Natural killer cell treated with Interleukin-12 subunit alpha and Interleukin-12 subunit beta and Interleukin-15 and Interleukin-18, amount 100 ng/mL, for 72 hours (primary cell): ENCODE measurements at regions not wholly inside any gene's neighbourhood (a gene's known extent, or its start where the extent isn't known, plus 50 kb on each side); places are given as distances from the start of the nearest gene placed in this dataset.

Source experiments
- ATAC-seq, 2 donors: fragments of 150-1000 bp; cut with Tn5 transposase in 1 of 2; sonication (Bioruptor Pico), chemical (Tn5 transposase) in 1 of 2; 2 replicates each; pipeline ENCODE4 v1.10.0; 2021
- DNase-seq: peaks from one replicate; pipeline ENCODE4 v3.0.0; 2022; ENCODE audit warnings: low spot score
- H3K27ac Mint-ChIP-seq, 2 donors: 1 replicate in 1 of 2; 2 replicates in 1 of 2; pipeline ENCODE4 v1.8.0; 2022; ENCODE audit warnings: mixed read lengths in 2 of 2, mild to moderate bottlenecking in 1 of 2, moderate library complexity in 1 of 2
- H3K27me3 Mint-ChIP-seq, 2 donors: 1 replicate in 1 of 2; 2 replicates in 1 of 2; pipeline ENCODE4 v1.8.0; 2022; ENCODE audit warnings: mixed read lengths in 2 of 2
- H3K36me3 Mint-ChIP-seq: one replicate; pipeline ENCODE4 v1.8.0; 2022; ENCODE audit warnings: mixed read lengths
- H3K4me1 Mint-ChIP-seq, 2 donors: 1 replicate in 1 of 2; 2 replicates in 1 of 2; pipeline ENCODE4 v1.8.0; 2022; ENCODE audit warnings: low read depth in 2 of 2, mixed read lengths in 2 of 2, mild to moderate bottlenecking in 1 of 2
- H3K4me3 Mint-ChIP-seq: one replicate; pipeline ENCODE4 v1.8.0; 2022; ENCODE audit warnings: mixed read lengths
- H3K9me3 Mint-ChIP-seq: 2 replicates; pipeline ENCODE4 v1.8.0; 2022; ENCODE audit warnings: mixed read lengths

DNA sequence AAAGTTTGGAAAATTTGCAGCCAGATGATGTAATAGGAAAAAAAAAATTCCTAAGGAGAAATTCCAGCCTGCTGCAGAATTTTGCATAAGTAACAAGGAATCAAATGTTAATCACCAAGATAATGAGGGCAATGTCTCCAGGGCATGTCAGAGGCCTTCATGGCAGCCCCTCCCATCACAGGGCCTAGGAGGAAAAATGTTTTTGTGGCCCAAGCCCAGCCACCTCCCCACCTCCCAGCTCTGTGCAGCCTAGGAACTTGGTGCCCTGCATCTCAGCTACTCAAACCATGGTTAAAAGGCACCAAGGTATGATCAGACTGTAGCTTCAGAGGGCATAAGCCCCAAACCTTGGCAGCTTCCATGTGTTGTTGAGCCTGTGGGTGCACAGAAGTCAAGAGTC is 704.7 kb upstream of the ROBO1 start:
- ATAC-seq (no peak), DNase-seq (no peak)
- Mint-ChIP-seq H3K27ac (no peak overlapping the region), H3K4me1 (no peaks in the 10 kb centered on the region), H3K4me3 (no peak overlapping the region), H3K36me3 (no peaks in the 10 kb centered on the region), H3K9me3 (peaks cover 16% of the 10 kb centered on the region), H3K27me3 (no peaks in the 10 kb centered on the region)

GRCh38 chr3:80470433-80470832 is 702.6 kb upstream of the ROBO1 start:
- Mint-ChIP-seq H3K4me1 (no peaks in the 10 kb centered on the region), H3K27ac (no peak overlapping the region), H3K9me3 (peaks cover 24% of the 10 kb centered on the region), H3K36me3 (peaks cover 6% of the 10 kb centered on the region), H3K27me3 (no peaks in the 10 kb centered on the region), H3K4me3 (no peak overlapping the region)
- ATAC-seq = no peak
- no peak for DNase-seq

DNA sequence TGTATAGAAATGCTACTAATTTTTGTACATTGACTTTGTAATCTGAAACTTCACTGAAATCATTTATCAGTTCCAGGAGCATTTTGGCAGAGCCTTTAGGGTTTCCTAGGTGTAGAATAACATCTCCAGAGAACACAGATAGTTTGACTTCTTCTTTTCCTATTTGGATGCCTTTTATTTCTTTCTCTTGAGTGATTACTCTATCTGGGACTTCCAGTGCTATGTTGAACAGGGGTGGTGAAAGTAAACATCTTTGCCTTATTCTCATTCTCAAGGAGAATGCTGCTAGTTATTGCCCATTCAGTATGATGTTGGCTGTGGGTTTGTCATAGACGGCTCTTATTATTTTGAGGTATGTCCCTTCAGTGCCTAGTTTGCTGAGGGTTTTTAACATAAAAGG is 697.9 kb upstream of the ROBO1 start:
- no peaks in the 10 kb centered on the region for H3K4me1 Mint-ChIP-seq
- H3K36me3 Mint-ChIP-seq = peaks cover 9% of the 10 kb centered on the region
- no peak overlapping the region for H3K27ac Mint-ChIP-seq
- ATAC-seq = no peak
- DNase-seq = no peak
- peaks cover 23% of the 10 kb centered on the region for H3K9me3 Mint-ChIP-seq
- H3K27me3 Mint-ChIP-seq = no peaks in the 10 kb centered on the region
- no peak overlapping the region for H3K4me3 Mint-ChIP-seq

DNA sequence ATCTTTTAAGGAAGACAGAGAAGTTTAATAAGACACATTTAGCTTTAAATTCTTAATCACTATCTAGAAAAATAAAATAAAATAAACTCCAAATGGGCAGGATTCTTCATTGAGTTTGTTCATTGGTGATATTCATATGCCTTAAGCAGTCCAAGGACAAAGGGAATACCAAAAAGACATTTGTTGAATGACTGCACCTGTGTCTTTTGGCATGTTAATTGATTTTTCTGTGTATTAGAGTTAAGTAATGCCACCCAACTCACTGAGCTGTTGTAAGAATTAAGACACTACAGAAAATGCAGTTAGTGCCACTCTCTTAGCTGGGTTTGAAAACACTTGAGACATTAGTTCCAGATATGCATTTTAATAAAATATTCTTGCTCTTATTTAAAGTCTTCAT is 683.6 kb upstream of the ROBO1 start:
- no peak for DNase-seq
- no peak for ATAC-seq
- Mint-ChIP-seq H3K4me1 (no peaks in the 10 kb centered on the region), H3K27ac (no peak overlapping the region), H3K36me3 (no peaks in the 10 kb centered on the region), H3K4me3 (no peak overlapping the region), H3K27me3 (no peaks in the 10 kb centered on the region), H3K9me3 (no peaks in the 10 kb centered on the region)

- Mint-ChIP-seq H3K27me3 (no peaks in the 10 kb centered on the region), H3K9me3 (peaks cover 3% of the 10 kb centered on the region), H3K4me3 (no peak overlapping the region), H3K36me3 (no peaks in the 10 kb centered on the region), H3K4me1 (no peaks in the 10 kb centered on the region), H3K27ac (no peak overlapping the region)
- ATAC-seq (no peak), DNase-seq (no peak)
These were observed 677.8 kb upstream of the ROBO1 start for GRCh38 chr3:80445641-80446040.

DNA sequence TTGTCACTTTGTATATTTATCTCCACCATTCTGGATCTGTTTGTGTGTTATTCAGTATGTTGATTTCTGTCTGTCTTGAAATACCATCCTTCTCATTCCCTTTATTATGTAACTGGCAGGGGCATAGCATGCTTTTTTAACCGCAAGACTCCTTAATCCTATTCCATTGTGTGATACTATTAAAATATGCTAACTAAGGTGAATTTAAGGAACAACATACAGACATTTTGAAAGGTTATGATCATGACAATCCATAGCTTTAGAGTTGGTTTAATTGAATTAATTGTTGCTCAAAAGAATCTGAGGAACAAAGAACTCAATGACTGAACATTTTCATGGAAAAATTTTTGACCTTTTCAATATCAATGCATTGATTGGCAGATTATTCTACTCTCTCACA is 677.3 kb upstream of the ROBO1 start:
- H3K27me3 Mint-ChIP-seq = no peaks in the 10 kb centered on the region
- no peaks in the 10 kb centered on the region for H3K36me3 Mint-ChIP-seq
- H3K4me1 Mint-ChIP-seq = no peaks in the 10 kb centered on the region
- DNase-seq (no peak), ATAC-seq (no peak)
- H3K27ac Mint-ChIP-seq = no peak overlapping the region
- H3K4me3 Mint-ChIP-seq = no peak overlapping the region
- H3K9me3 Mint-ChIP-seq = peaks cover 3% of the 10 kb centered on the region

- H3K36me3 Mint-ChIP-seq = no peaks in the 10 kb centered on the region
- H3K4me3 Mint-ChIP-seq = no peak overlapping the region
- H3K27me3 Mint-ChIP-seq = no peaks in the 10 kb centered on the region
- H3K27ac Mint-ChIP-seq = no peak overlapping the region
- DNase-seq (no peak), ATAC-seq (no peak)
- H3K9me3 Mint-ChIP-seq = no peaks in the 10 kb centered on the region
- no peaks in the 10 kb centered on the region for H3K4me1 Mint-ChIP-seq
These were observed 671.7 kb upstream of the ROBO1 start for GRCh38 chr3:80439490-80439889.

GRCh38 chr3:80434366-80434765 is 666.6 kb upstream of the ROBO1 start:
- Mint-ChIP-seq H3K9me3 (peaks cover 10% of the 10 kb centered on the region), H3K4me1 (no peaks in the 10 kb centered on the region), H3K36me3 (no peaks in the 10 kb centered on the region)

GRCh38 chr3:80424951-80425350 is 657.2 kb upstream of the ROBO1 start:
- Mint-ChIP-seq H3K4me3 (no peak overlapping the region), H3K27me3 (no peaks in the 10 kb centered on the region), H3K4me1 (no peaks in the 10 kb centered on the region), H3K9me3 (peaks cover 34% of the 10 kb centered on the region), H3K36me3 (no peaks in the 10 kb centered on the region), H3K27ac (no peak overlapping the region)
- DNase-seq (no peak), ATAC-seq (no peak)

More at GRCh38 chr3:80434366-80434765, 666.6 kb upstream of the ROBO1 start:
- H3K27ac Mint-ChIP-seq = no peak overlapping the region
- DNase-seq (no peak), ATAC-seq (no peak)
- H3K27me3 Mint-ChIP-seq = no peaks in the 10 kb centered on the region
- H3K4me3 Mint-ChIP-seq = no peak overlapping the region

DNA sequence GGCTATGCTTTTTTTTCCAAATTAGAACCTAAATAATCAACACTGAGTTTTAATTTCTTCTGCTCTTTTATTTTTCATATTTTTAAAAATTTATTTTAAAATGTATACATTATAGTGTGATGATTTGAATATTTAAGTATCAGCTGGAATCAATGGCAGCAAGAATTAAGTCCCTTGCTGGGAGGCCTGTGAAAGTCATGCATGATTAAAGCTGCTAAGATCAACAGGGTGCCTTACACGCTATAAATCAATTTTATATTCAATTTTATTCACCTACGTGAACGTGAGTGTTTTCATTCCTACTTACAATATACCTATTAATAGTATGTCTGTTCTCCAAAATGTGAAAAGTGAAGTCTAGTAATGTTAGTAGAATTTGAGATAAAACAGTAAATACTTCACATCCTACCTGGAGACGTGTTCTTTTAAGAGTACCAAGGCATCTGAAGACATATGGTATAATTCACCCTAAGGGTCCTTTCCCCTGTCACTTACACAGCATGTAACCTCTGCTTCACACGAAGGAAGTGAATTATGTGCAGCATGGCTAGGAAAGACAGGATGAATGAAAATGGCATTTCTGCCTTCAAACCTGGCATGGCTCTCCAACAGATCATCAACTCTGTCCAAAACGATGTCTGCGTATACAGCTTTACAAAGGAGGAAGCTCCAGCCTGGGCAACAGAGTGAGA is 640.4 kb upstream of the ROBO1 start:
- Mint-ChIP-seq H3K36me3 (no peaks in the 10 kb centered on the region), H3K4me3 (no peak overlapping the region), H3K27ac (no peak overlapping the region), H3K27me3 (no peaks in the 10 kb centered on the region), H3K4me1 (no peaks in the 10 kb centered on the region), H3K9me3 (peaks cover 15% of the 10 kb centered on the region)
- no peak for ATAC-seq
- no peak for DNase-seq

GRCh38 chr3:80405618-80406017 is 637.8 kb upstream of the ROBO1 start:
- Mint-ChIP-seq H3K4me1 (no peaks in the 10 kb centered on the region), H3K36me3 (no peaks in the 10 kb centered on the region), H3K27ac (no peak overlapping the region), H3K9me3 (peaks cover 11% of the 10 kb centered on the region), H3K27me3 (no peaks in the 10 kb centered on the region), H3K4me3 (no peak overlapping the region)
- ATAC-seq = no peak
- DNase-seq = no peak

- H3K9me3 Mint-ChIP-seq = peaks cover 8% of the 10 kb centered on the region
- H3K4me3 Mint-ChIP-seq = no peak overlapping the region
- H3K4me1 Mint-ChIP-seq = no peaks in the 10 kb centered on the region
- peaks cover 5% of the 10 kb centered on the region for H3K36me3 Mint-ChIP-seq
- ATAC-seq (no peak), DNase-seq (no peak)
- no peaks in the 10 kb centered on the region for H3K27me3 Mint-ChIP-seq
- H3K27ac Mint-ChIP-seq = no peak overlapping the region
These were observed 627.2 kb upstream of the ROBO1 start for GRCh38 chr3:80395023-80395422.

GRCh38 chr3:80391573-80391972 is 623.8 kb upstream of the ROBO1 start:
- peaks cover 5% of the 10 kb centered on the region for H3K36me3 Mint-ChIP-seq
- no peaks in the 10 kb centered on the region for H3K4me1 Mint-ChIP-seq
- no peak overlapping the region for H3K4me3 Mint-ChIP-seq
- DNase-seq (no peak), ATAC-seq (no peak)
- H3K9me3 Mint-ChIP-seq = peaks cover 8% of the 10 kb centered on the region
- H3K27me3 Mint-ChIP-seq = no peaks in the 10 kb centered on the region
- H3K27ac Mint-ChIP-seq = no peak overlapping the region

GRCh38 chr3:80384811-80385210 is 617.0 kb upstream of the ROBO1 start:
- no peak overlapping the region for H3K4me3 Mint-ChIP-seq
- no peaks in the 10 kb centered on the region for H3K4me1 Mint-ChIP-seq
- H3K36me3 Mint-ChIP-seq = peaks cover 19% of the 10 kb centered on the region
- no peak for DNase-seq
- peaks cover 17% of the 10 kb centered on the region for H3K9me3 Mint-ChIP-seq
- H3K27me3 Mint-ChIP-seq = no peaks in the 10 kb centered on the region
- no peak overlapping the region for H3K27ac Mint-ChIP-seq
- ATAC-seq = no peak

DNA sequence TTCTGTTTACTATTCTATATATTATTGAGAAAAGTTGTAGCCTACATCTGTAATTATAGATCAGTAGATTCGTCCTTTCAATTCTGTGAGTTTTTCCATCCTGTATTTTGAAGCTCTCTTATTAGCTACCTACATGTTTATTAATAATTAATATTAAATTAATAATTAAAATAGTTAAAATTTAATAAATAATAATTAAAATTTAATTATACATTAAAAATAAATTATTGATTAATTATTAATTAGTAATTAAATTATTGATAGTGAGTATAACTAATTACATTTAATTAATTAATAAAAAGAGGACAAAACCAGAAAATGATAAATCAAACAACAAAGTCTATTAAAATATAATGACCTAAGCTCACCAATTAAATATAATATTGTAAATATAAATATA is 606.6 kb upstream of the ROBO1 start:
- ATAC-seq (no peak), DNase-seq (no peak)
- no peaks in the 10 kb centered on the region for H3K27me3 Mint-ChIP-seq
- H3K4me1 Mint-ChIP-seq = no peaks in the 10 kb centered on the region
- no peak overlapping the region for H3K4me3 Mint-ChIP-seq
- H3K9me3 Mint-ChIP-seq = peaks cover 10% of the 10 kb centered on the region
- H3K27ac Mint-ChIP-seq = no peak overlapping the region
- H3K36me3 Mint-ChIP-seq = no peaks in the 10 kb centered on the region
